GM12878 (cell line): ENCODE measurements at regions not wholly inside any gene's neighbourhood (a gene's known extent, or its start where the extent isn't known, plus 50 kb on each side); places are given as distances from the start of the nearest gene placed in this dataset.

ENCODE experiments used
- ATAC-seq: fragments of 200-7000 bp; cut with Tn5 transposase; 3 replicates; pipeline ENCODE4 v1.9.1; 2020; ENCODE audit warnings: mild to moderate bottlenecking, moderate library complexity
- BruUV-seq: library from RNA; stranded (reverse); fragments of 400-500 nt; replicated peaks from 2 replicates; lab custom pipeline; 2021; lab: Mats Ljungman, UMichigan
- CTCF ChIA-PET: fragments of 300-600 bp; sonication (Branson Sonifier 250); formaldehyde crosslinking; extraction: SDS; loops from one replicate; lab custom pipeline; 2021; ENCODE audit warnings: inconsistent platforms; lab: Yijun Ruan, JAX
- POLR2A ChIA-PET: fragments of 350-600 bp; formaldehyde crosslinking; extraction: SDS; loops from one replicate; lab custom pipeline; 2021; ENCODE audit warnings: inconsistent platforms; lab: Charles Lee
- RAD21 ChIA-PET: fragments of 300-600 bp; sonication (Branson Sonifier 250); formaldehyde crosslinking; loops from one replicate; lab custom pipeline; 2023; ENCODE audit warnings: antibody characterized with exemption; ENCODE audit not compliant: unreplicated experiment; lab: Charles Lee
- SMC1A ChIA-PET: fragments of 300-600 bp; sonication (Branson Sonifier 250); formaldehyde crosslinking; loops from one replicate; lab custom pipeline; 2023; ENCODE audit not compliant: unreplicated experiment, uncharacterized antibody; lab: Charles Lee
- DNase-seq: peaks from one replicate; pipeline ENCODE4 v3.0.0-alpha.2; 2011; ENCODE audit warnings: low read depth, low spot score
- FAIRE-seq: peaks from 3 replicates; lab custom pipeline; 2011; peaks lifted over from hg19 to GRCh38; lab: Jason Lieb, UNC
- H2AFZ ChIP-seq: 2 replicates; pipeline ENCODE4 v1.6.0; 2011; ENCODE audit warnings: low read depth, low read length, control low read depth; ENCODE audit not compliant: control insufficient read depth
- H3K27ac ChIP-seq: 2 replicates; pipeline ENCODE4 v1.5.1; 2011; ENCODE audit warnings: control low read depth; ENCODE audit not compliant: control insufficient read depth, insufficient read depth
- H3K27me3 ChIP-seq, 2 experiments: replicated peaks in 1 of 2; 2 replicates each; pipeline versions ENCODE4 v1.6.0 to v1.6.1; 2011; ENCODE audit warnings: low read length in 1 of 2; ENCODE audit not compliant: control insufficient read depth in 2 of 2, insufficient read depth in 2 of 2
- H3K36me3 ChIP-seq, 2 experiments: 2 replicates each; pipeline ENCODE4 v1.5.1; 2011; ENCODE audit warnings: low read length in 1 of 2; ENCODE audit not compliant: control insufficient read depth in 2 of 2, insufficient read depth in 2 of 2
- H3K4me1 ChIP-seq: 2 replicates; pipeline ENCODE4 v1.6.1; 2011; ENCODE audit warnings: mild to moderate bottlenecking, low read length, moderate library complexity, mixed read lengths; ENCODE audit not compliant: control insufficient read depth, insufficient read depth
- H3K4me2 ChIP-seq: 2 replicates; pipeline ENCODE4 v1.6.0; 2011; ENCODE audit warnings: control low read depth; ENCODE audit not compliant: control insufficient read depth, insufficient read depth
- H3K4me3 ChIP-seq: fragments of 200-600 bp; sonication (generic); 2 replicates; pipeline ENCODE4 v1.5.1; 2016
- H3K79me2 ChIP-seq: 2 replicates; pipeline ENCODE4 v1.6.0; 2011; ENCODE audit warnings: low read length; ENCODE audit not compliant: control insufficient read depth, insufficient read depth
- H3K9ac ChIP-seq: 2 replicates; pipeline ENCODE4 v1.8.0; 2011; ENCODE audit warnings: low read length, control low read depth, mixed read lengths; ENCODE audit not compliant: control insufficient read depth, insufficient read depth
- H3K9me3 ChIP-seq: replicated peaks from 3 replicates; pipeline ENCODE4 v1.5.1; 2011; ENCODE audit warnings: mild to moderate bottlenecking, low read length; ENCODE audit not compliant: control insufficient read depth, insufficient read depth
- H4K20me1 ChIP-seq: 2 replicates; pipeline ENCODE4 v1.6.0; 2011; ENCODE audit not compliant: control insufficient read depth, insufficient read depth
- EGR1 ChIP-seq, 2 experiments: IDR thresholded peaks; 1 replicate in 1 of 2; 2 replicates in 1 of 2; pipeline ENCODE4 v1.6.1; 2011 to 2012; ENCODE audit warnings: low read depth in 2 of 2, low read length in 2 of 2, borderline replicate concordance in 1 of 2, mild to moderate bottlenecking in 1 of 2, moderate library complexity in 1 of 2
- NBN ChIP-seq: fragments of 450-650 bp; IDR thresholded peaks from 2 replicates; pipeline ENCODE4 v1.6.1; 2016
- REST ChIP-seq: IDR thresholded peaks from 2 replicates; pipeline ENCODE4 v1.6.1; 2012; ENCODE audit warnings: mild to moderate bottlenecking, low read depth, low read length
- WRNIP1 ChIP-seq: IDR thresholded peaks from 2 replicates; pipeline ENCODE4 v1.6.1; 2011; ENCODE audit warnings: low read depth, low read length, improper control_type of control experiment, borderline replicate concordance
- WGBS: methylation state at CpG from one replicate; pipeline ENCODE4 v1.1.6; 2016; ENCODE audit warnings: low lambda C conversion rate; ENCODE audit not compliant: insufficient replicate concordance, insufficient coverage; ENCODE audit errors: missing lambda C conversion rate; 5-methylcytosine and 5-hydroxymethylcytosine counted together
- in situ Hi-C: fragments of 300-500 bp; cut with MboI; formaldehyde crosslinking; loops from 9 replicates; pipeline ENCODE4 v1.14.3; 2018; ENCODE audit warnings: mixed read lengths
- intact Hi-C: fragments of 100-400 bp; cut with micrococcal nuclease; formaldehyde crosslinking; loops from one replicate; pipeline ENCODE4 v1.14.2; 2022; ENCODE audit not compliant: unreplicated experiment
- TF ChIP-seq, protein P1 (sequence below), 3 experiments: IDR thresholded peaks in 2 of 3; conservative IDR thresholded peaks in 1 of 3; 2 replicates each; pipeline ENCODE4 v1.5.1; 2011; ENCODE audit warnings: low read depth in 3 of 3, low read length in 3 of 3, mild to moderate bottlenecking in 3 of 3, control low read depth in 2 of 3, moderate library complexity in 2 of 3, inconsistent platforms in 1 of 3, mixed read lengths in 1 of 3; ENCODE audit not compliant: control insufficient read depth in 2 of 3, insufficient read depth in 1 of 3; ENCODE audit errors: extremely low read depth in 1 of 3
- TF ChIP-seq, protein P2 (sequence below): fragments of 450-650 bp; formaldehyde crosslinking; IDR thresholded peaks from 2 replicates; pipeline ENCODE4 v1.4.0; 2022; ENCODE audit warnings: mild to moderate bottlenecking, moderate library complexity

DNA sequence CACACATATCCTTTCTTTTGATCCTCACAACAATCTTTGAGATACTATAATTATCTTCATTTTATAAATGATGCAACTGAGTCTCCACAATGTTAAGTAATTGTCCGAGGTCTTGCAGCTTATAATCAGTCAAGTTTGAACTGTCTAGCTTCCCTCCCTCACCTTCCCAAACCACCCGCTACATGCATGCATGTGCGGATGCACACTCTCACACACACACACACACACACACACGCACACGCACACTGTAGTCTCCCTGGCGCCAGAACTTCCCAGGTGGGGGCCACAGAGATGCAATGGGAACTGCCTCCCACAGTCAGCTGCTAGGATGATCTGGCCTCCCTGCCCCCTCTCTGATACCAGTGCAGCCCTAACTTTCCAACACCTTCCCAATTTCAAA is 501.3 kb downstream of the BUD13 start:
- ChIA-PET RAD21 (no interaction called here), CTCF (no interaction called here), SMC1A (no interaction called here), POLR2A (no interaction called here)
- in situ Hi-C loops, result no loop called here
- H4K20me1 ChIP-seq, result no peaks in the 10 kb centered on the region
- H2AFZ ChIP-seq, result no peak overlapping the region
- no peaks in the 10 kb centered on the region for H3K4me1 ChIP-seq
- DNase-seq (no peak), FAIRE-seq (no peak), ATAC-seq (no peak)
- TF ChIP-seq NBN, result no peak
- TF ChIP-seq, protein P1, sequence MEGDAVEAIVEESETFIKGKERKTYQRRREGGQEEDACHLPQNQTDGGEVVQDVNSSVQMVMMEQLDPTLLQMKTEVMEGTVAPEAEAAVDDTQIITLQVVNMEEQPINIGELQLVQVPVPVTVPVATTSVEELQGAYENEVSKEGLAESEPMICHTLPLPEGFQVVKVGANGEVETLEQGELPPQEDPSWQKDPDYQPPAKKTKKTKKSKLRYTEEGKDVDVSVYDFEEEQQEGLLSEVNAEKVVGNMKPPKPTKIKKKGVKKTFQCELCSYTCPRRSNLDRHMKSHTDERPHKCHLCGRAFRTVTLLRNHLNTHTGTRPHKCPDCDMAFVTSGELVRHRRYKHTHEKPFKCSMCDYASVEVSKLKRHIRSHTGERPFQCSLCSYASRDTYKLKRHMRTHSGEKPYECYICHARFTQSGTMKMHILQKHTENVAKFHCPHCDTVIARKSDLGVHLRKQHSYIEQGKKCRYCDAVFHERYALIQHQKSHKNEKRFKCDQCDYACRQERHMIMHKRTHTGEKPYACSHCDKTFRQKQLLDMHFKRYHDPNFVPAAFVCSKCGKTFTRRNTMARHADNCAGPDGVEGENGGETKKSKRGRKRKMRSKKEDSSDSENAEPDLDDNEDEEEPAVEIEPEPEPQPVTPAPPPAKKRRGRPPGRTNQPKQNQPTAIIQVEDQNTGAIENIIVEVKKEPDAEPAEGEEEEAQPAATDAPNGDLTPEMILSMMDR (IDR thresholded peaks at IDR 0.05 in 2 of 3, conservative IDR thresholded peaks at IDR 0.05 in 1 of 3; ENCODE audit: control insufficient read depth in 2 of 3, extremely low read depth in 1 of 3, insufficient read depth in 1 of 3, low read depth in 3 of 3, low read length in 3 of 3), result no peak
- no peak overlapping the region for H3K4me3 ChIP-seq
- no peak overlapping the region for H3K9ac ChIP-seq
- H3K27me3 ChIP-seq, result no peaks in the 10 kb centered on the region; a peak in 1 of 4 replicates
- intact Hi-C loops, result loop anchor here (10.0 kb wide), 2 partner anchors 397 to 747 kb away; no protein-coding TSS in a partner anchor
- WGBS, result 50% methylated on average over 6 of the region's 6 CpGs
- H3K4me2 ChIP-seq, result no peak overlapping the region
- no peak overlapping the region for H3K27ac ChIP-seq
- no peaks in the 10 kb centered on the region for H3K79me2 ChIP-seq
- H3K9me3 ChIP-seq, result no peaks in the 10 kb centered on the region
- no TSS peak for BruUV-seq
- no peaks in the 10 kb centered on the region for H3K36me3 ChIP-seq

DNA sequence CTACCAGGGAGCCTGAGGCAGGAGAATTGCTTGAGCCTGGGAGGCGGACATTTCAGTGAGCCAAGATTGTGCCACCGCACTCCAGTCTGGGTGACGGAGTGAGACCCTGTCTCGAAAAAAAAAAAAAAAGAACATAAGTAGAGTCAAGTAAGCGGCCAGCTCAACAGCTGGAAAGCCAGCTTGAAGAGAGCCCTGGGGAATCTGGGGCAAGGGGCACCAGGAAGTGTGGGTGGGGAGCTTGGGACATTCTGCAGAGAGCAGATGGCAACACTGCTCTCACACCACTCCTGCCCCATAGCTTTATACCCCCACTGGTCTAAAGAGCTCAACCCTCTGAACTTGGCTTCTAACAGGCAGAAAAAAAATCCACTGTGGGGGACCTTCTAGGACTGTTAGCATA is 505.6 kb downstream of the BUD13 start:
- no peaks in the 10 kb centered on the region for H3K4me1 ChIP-seq
- RAD21 ChIA-PET, result no interaction called here
- no peaks in the 10 kb centered on the region for H3K36me3 ChIP-seq
- H3K9ac ChIP-seq, result no peak overlapping the region
- WGBS, result 0% methylated on average over 1 of the region's 5 CpGs
- DNase-seq (no peak), FAIRE-seq (no peak), ATAC-seq (no peak)
- no peak overlapping the region for H2AFZ ChIP-seq
- no peaks in the 10 kb centered on the region for H3K79me2 ChIP-seq
- no peak overlapping the region for H3K27ac ChIP-seq
- intact Hi-C loops, result no loop called here
- no TSS peak for BruUV-seq
- in situ Hi-C loops, result no loop called here
- H3K27me3 ChIP-seq, result peaks cover 0 to 9% of the 10 kb centered on the region in 2 experiments; a peak in 2 of 4 replicates
- CTCF ChIA-PET, result no interaction called here
- H4K20me1 ChIP-seq, result no peaks in the 10 kb centered on the region
- no peak overlapping the region for H3K4me2 ChIP-seq
- H3K9me3 ChIP-seq, result no peaks in the 10 kb centered on the region
- POLR2A ChIA-PET, result no interaction called here
- no peak overlapping the region for H3K4me3 ChIP-seq
- SMC1A ChIA-PET, result no interaction called here
- no peak for TF ChIP-seq REST
- no peak for TF ChIP-seq EGR1 (IDR thresholded peaks at IDR 0.05; ENCODE audit: borderline replicate concordance in 1 of 2, low read depth in 2 of 2, low read length in 2 of 2)
- TF ChIP-seq, protein P2, sequence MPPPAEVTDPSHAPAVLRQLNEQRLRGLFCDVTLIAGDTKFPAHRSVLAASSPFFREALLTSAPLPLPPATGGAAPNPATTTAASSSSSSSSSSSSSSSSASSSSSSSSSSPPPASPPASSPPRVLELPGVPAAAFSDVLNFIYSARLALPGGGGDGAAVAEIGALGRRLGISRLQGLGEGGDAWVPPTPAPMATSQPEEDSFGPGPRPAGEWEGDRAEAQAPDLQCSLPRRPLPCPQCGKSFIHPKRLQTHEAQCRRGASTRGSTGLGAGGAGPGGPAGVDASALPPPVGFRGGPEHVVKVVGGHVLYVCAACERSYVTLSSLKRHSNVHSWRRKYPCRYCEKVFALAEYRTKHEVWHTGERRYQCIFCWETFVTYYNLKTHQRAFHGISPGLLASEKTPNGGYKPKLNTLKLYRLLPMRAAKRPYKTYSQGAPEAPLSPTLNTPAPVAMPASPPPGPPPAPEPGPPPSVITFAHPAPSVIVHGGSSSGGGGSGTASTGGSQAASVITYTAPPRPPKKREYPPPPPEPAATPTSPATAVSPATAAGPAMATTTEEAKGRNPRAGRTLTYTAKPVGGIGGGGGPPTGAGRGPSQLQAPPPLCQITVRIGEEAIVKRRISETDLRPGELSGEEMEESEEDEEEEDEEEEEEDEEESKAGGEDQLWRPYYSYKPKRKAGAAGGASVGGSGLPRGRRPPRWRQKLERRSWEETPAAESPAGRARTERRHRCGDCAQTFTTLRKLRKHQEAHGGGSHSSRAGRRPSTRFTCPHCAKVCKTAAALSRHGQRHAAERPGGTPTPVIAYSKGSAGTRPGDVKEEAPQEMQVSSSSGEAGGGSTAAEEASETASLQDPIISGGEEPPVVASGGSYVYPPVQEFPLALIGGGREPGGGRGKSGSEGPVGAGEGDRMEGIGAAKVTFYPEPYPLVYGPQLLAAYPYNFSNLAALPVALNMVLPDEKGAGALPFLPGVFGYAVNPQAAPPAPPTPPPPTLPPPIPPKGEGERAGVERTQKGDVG (CRISPR knock-in tag), result no peak
- TF ChIP-seq WRNIP1, result no peak
